ENCODE measurements at regions not wholly inside any gene's neighbourhood (a gene's known extent, or its start where the extent isn't known, plus 50 kb on each side); places are given as distances from the start of the nearest gene placed in this dataset.

- ChIA-PET CTCF (interaction anchor here (0.7 kb wide), 1 partner anchor 16 kb away, joined by 5 read pairs; no protein-coding TSS in a partner anchor), POLR2A (no interaction called here)
- DNase-seq (ENCODE audit: unreplicated experiment) = no peak
- Mint-ChIP-seq H3K9me3 (ENCODE audit: unreplicated experiment) (no peaks in the 10 kb centered on the region), H3K4me3 (ENCODE audit: unreplicated experiment) (no peak overlapping the region), H3K4me1 (ENCODE audit: insufficient read depth, unreplicated experiment) (no peaks in the 10 kb centered on the region), H3K27ac (ENCODE audit: low read depth, unreplicated experiment) (no peak overlapping the region), H3K36me3 (ENCODE audit: insufficient read depth, unreplicated experiment) (no peaks in the 10 kb centered on the region), H3K27me3 (ENCODE audit: insufficient read depth, unreplicated experiment) (no peaks in the 10 kb centered on the region)
- no TSS peak for BruUV-seq (replicated peaks)
- TF ChIP-seq CTCF (IDR thresholded peaks at IDR 0.05; ENCODE audit: unreplicated experiment) = no peak
- intact Hi-C loops (cut with micrococcal nuclease) = no loop called here
Observed at GRCh38 chr16:79786389-79786788, 185.9 kb upstream of the MAF start.

- no peak for TF ChIP-seq CTCF (IDR thresholded peaks at IDR 0.05; ENCODE audit: unreplicated experiment)
- H3K4me3 Mint-ChIP-seq (ENCODE audit: unreplicated experiment) = no peak overlapping the region
- DNase-seq (ENCODE audit: unreplicated experiment) = no peak
- no peaks in the 10 kb centered on the region for H3K27me3 Mint-ChIP-seq (ENCODE audit: insufficient read depth, unreplicated experiment)
- no peaks in the 10 kb centered on the region for H3K4me1 Mint-ChIP-seq (ENCODE audit: insufficient read depth, unreplicated experiment)
- intact Hi-C loops (cut with micrococcal nuclease) = no loop called here
- no peaks in the 10 kb centered on the region for H3K36me3 Mint-ChIP-seq (ENCODE audit: insufficient read depth, unreplicated experiment)
- ChIA-PET POLR2A (no interaction called here), CTCF (interaction anchor here (0.6 kb wide), 1 partner anchor 10 kb away, joined by 3 read pairs; no protein-coding TSS in a partner anchor)
- BruUV-seq (replicated peaks) = no TSS peak
- H3K27ac Mint-ChIP-seq (ENCODE audit: low read depth, unreplicated experiment) = no peak overlapping the region
- no peaks in the 10 kb centered on the region for H3K9me3 Mint-ChIP-seq (ENCODE audit: unreplicated experiment)
Observed at GRCh38 chr16:79784007-79784406, 183.5 kb upstream of the MAF start.

- CTCF ChIA-PET = interaction anchor here (0.7 kb wide), 1 partner anchor 58 kb away, joined by 3 read pairs; no protein-coding TSS in a partner anchor
- TF ChIP-seq CTCF (IDR thresholded peaks at IDR 0.05; ENCODE audit: unreplicated experiment) = no peak
- Mint-ChIP-seq H3K4me1 (ENCODE audit: insufficient read depth, unreplicated experiment) (no peaks in the 10 kb centered on the region), H3K9me3 (ENCODE audit: unreplicated experiment) (no peaks in the 10 kb centered on the region), H3K27ac (ENCODE audit: low read depth, unreplicated experiment) (no peak overlapping the region), H3K4me3 (ENCODE audit: unreplicated experiment) (no peak overlapping the region), H3K27me3 (ENCODE audit: insufficient read depth, unreplicated experiment) (no peaks in the 10 kb centered on the region), H3K36me3 (ENCODE audit: insufficient read depth, unreplicated experiment) (no peaks in the 10 kb centered on the region)
- intact Hi-C loops (cut with micrococcal nuclease) = no loop called here
- no peak for DNase-seq (ENCODE audit: unreplicated experiment)
- no TSS peak for BruUV-seq (replicated peaks)
- POLR2A ChIA-PET = no interaction called here
Observed at GRCh38 chr16:79777679-79778078, 177.1 kb upstream of the MAF start.

- intact Hi-C loops (cut with micrococcal nuclease) = no loop called here
- Mint-ChIP-seq H3K4me1 (ENCODE audit: insufficient read depth, unreplicated experiment) (no peaks in the 10 kb centered on the region), H3K27me3 (ENCODE audit: insufficient read depth, unreplicated experiment) (no peaks in the 10 kb centered on the region), H3K27ac (ENCODE audit: low read depth, unreplicated experiment) (no peak overlapping the region), H3K4me3 (ENCODE audit: unreplicated experiment) (no peak overlapping the region), H3K36me3 (ENCODE audit: insufficient read depth, unreplicated experiment) (no peaks in the 10 kb centered on the region), H3K9me3 (ENCODE audit: unreplicated experiment) (no peaks in the 10 kb centered on the region)
- ChIA-PET CTCF (no interaction called here), POLR2A (interaction anchor here (0.6 kb wide), 1 partner anchor 475 kb away, joined by 3 read pairs; no protein-coding TSS in a partner anchor)
- BruUV-seq (replicated peaks) = no TSS peak
- TF ChIP-seq CTCF (IDR thresholded peaks at IDR 0.05; ENCODE audit: unreplicated experiment) = no peak
- no peak for DNase-seq (ENCODE audit: unreplicated experiment)
Observed at GRCh38 chr16:79776243-79776847, 175.8 kb upstream of the MAF start.

Measured in MCF 10A (cell line).